ENCODE measurements at regions not wholly inside any gene's neighbourhood (a gene's known extent, or its start where the extent isn't known, plus 50 kb on each side); places are given as distances from the start of the nearest gene placed in this dataset.

DNA sequence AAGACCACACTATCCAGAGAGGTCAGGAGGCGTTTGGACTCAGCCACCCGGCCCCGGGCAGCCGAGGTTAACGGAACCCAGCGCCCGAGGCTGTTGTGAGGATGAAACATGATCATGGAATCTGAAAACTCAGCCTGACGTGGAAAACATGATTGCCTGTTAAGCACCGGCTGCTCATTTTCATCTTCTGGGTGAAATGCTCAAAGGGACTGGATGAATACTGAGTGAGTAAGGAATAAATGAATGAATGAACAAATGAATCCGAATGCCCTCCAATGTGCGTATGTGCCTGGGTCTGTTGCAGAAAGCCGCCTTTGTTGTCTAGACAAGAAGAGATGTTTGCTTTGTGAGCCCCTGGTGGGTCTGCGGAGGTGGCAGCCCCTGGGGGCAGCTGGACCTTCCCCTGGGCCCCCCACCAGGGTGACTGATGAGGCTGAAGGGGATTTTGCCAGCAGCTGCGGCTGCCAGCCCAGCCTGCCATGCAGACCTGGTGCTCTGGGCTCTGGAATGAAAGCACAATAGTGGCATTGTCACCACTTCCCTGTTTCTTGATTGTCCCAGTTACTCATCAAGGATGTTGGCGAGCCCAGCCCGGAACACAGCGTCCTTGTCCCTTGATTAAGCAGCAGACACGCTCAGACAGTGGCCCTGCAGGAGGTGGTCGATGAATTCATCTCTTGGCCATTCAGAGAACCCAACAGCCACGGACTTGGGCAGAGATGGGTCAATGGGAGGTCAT, 211.1 kb downstream of the ANKRD60 start:
- H3K4me1 ChIP-seq = no peaks in the 10 kb centered on the region
- intact Hi-C loops (cut with DNase I; ENCODE audit: low total_unique reads) = no loop called here
- WGBS, 5 donors = 76 to 83% (median 80%) methylated on average over 20 of the region's 20 CpGs
- H3K27me3 ChIP-seq (replicated peaks in 1 of 7) = peaks cover 0 to 7% (median 0%) of the 10 kb centered on the region in 7 donors
- no peak overlapping the region for H3K4me3 ChIP-seq
- no peaks in the 10 kb centered on the region for H3K9me3 ChIP-seq
- TF ChIP-seq POLR2AphosphoS5 (IDR thresholded peaks at IDR 0.05) (peak in 1 of 3 donors; percentile 15), POLR2A (IDR thresholded peaks at IDR 0.05) (no peak)
- H3K36me3 ChIP-seq = no peaks in the 10 kb centered on the region
- H3K27ac ChIP-seq = no peak overlapping the region
- DNase-seq = peak; percentile 72

- 93 to 98% (median 96%) methylated on average over 2 of the region's 2 CpGs for WGBS, 5 donors
- Histone ChIP-seq H3K4me1 (no peaks in the 10 kb centered on the region), H3K4me3 (no peak overlapping the region), H3K9me3 (no peaks in the 10 kb centered on the region), H3K27ac (no peak overlapping the region), H3K36me3 (no peaks in the 10 kb centered on the region), H3K27me3 (replicated peaks in 1 of 7) (peaks cover 0 to 7% (median 0%) of the 10 kb centered on the region in 7 donors)
- DNase-seq = no peak
- intact Hi-C loops (cut with DNase I; ENCODE audit: low total_unique reads) = no loop called here
- no peak for TF ChIP-seq POLR2A (IDR thresholded peaks at IDR 0.05)
- no peak for TF ChIP-seq POLR2AphosphoS5 (IDR thresholded peaks at IDR 0.05)
- TF ChIP-seq, protein P1, sequence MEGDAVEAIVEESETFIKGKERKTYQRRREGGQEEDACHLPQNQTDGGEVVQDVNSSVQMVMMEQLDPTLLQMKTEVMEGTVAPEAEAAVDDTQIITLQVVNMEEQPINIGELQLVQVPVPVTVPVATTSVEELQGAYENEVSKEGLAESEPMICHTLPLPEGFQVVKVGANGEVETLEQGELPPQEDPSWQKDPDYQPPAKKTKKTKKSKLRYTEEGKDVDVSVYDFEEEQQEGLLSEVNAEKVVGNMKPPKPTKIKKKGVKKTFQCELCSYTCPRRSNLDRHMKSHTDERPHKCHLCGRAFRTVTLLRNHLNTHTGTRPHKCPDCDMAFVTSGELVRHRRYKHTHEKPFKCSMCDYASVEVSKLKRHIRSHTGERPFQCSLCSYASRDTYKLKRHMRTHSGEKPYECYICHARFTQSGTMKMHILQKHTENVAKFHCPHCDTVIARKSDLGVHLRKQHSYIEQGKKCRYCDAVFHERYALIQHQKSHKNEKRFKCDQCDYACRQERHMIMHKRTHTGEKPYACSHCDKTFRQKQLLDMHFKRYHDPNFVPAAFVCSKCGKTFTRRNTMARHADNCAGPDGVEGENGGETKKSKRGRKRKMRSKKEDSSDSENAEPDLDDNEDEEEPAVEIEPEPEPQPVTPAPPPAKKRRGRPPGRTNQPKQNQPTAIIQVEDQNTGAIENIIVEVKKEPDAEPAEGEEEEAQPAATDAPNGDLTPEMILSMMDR (IDR thresholded peaks at IDR 0.05 in 8 of 11, conservative IDR thresholded peaks at IDR 0.05 in 3 of 11) = no peak
Measured at GRCh38 chr20:58016779-58017178, 211.7 kb downstream of the ANKRD60 start.

GRCh38 chr20:58014628-58015315, 213.7 kb downstream of the ANKRD60 start:
- DNase-seq = no peak
- TF ChIP-seq, protein P1 (IDR thresholded peaks at IDR 0.05 in 8 of 11, conservative IDR thresholded peaks at IDR 0.05 in 3 of 11) = no peak
- TF ChIP-seq POLR2A (IDR thresholded peaks at IDR 0.05) = no peak
- TF ChIP-seq POLR2AphosphoS5 (IDR thresholded peaks at IDR 0.05) = no peak
- no peaks in the 10 kb centered on the region for H3K36me3 ChIP-seq

GRCh38 chr20:58012731-58013510, 215.5 kb downstream of the ANKRD60 start:
- Histone ChIP-seq H3K27me3 (replicated peaks in 1 of 7) (peaks cover 0 to 19% (median 0%) of the 10 kb centered on the region in 7 donors), H3K4me3 (no peak overlapping the region), H3K36me3 (no peaks in the 10 kb centered on the region), H3K9me3 (no peaks in the 10 kb centered on the region), H3K4me1 (no peaks in the 10 kb centered on the region), H3K27ac (no peak overlapping the region)
- intact Hi-C loops (cut with DNase I; ENCODE audit: low total_unique reads) = no loop called here
- WGBS, 5 donors = 78 to 89% (median 80%) methylated on average over 16 of the region's 16 CpGs
- no peak for DNase-seq
- TF ChIP-seq POLR2A (IDR thresholded peaks at IDR 0.05) (no peak), POLR2AphosphoS5 (IDR thresholded peaks at IDR 0.05) (no peak)
- TF ChIP-seq, protein P1 (IDR thresholded peaks at IDR 0.05 in 8 of 11, conservative IDR thresholded peaks at IDR 0.05 in 3 of 11) = no peak

More at GRCh38 chr20:58014628-58015315, 213.7 kb downstream of the ANKRD60 start:
- intact Hi-C loops (cut with DNase I; ENCODE audit: low total_unique reads) = no loop called here
- no peak overlapping the region for H3K4me3 ChIP-seq
- no peaks in the 10 kb centered on the region for H3K4me1 ChIP-seq
- peaks cover 0 to 19% (median 0%) of the 10 kb centered on the region in 7 donors for H3K27me3 ChIP-seq (replicated peaks in 1 of 7)
- WGBS, 5 donors = 56 to 67% (median 57%) methylated on average over 5 of the region's 5 CpGs
- no peaks in the 10 kb centered on the region for H3K9me3 ChIP-seq
- no peak overlapping the region for H3K27ac ChIP-seq
